Activated T-cell treated with anti-CD3 and anti-CD28 coated beads, Interleukin-2, amount 50 U/mL, for 24 hours (primary cell): ENCODE measurements at regions not wholly inside any gene's neighbourhood (a gene's known extent, or its start where the extent isn't known, plus 50 kb on each side); places are given as distances from the start of the nearest gene placed in this dataset.

Source experiments
- DNase-seq: peaks from one replicate; pipeline ENCODE4 v3.0.0-alpha.2; 2020
- H3K27ac Mint-ChIP-seq: 2 replicates; pipeline ENCODE4 v1.8.0; 2020; ENCODE audit warnings: mild to moderate bottlenecking, mixed read lengths
- H3K27me3 Mint-ChIP-seq: 2 replicates; pipeline ENCODE4 v1.8.0; 2020; ENCODE audit warnings: mixed read lengths
- H3K36me3 Mint-ChIP-seq: 2 replicates; pipeline ENCODE4 v1.8.0; 2020; ENCODE audit warnings: low read depth, mixed read lengths
- H3K4me1 Mint-ChIP-seq: 2 replicates; pipeline ENCODE4 v1.8.0; 2020; ENCODE audit warnings: low read depth, mixed read lengths
- H3K4me3 Mint-ChIP-seq: 2 replicates; pipeline ENCODE4 v1.8.0; 2020; ENCODE audit warnings: mild to moderate bottlenecking, moderate library complexity, mixed read lengths
- H3K9me3 Mint-ChIP-seq: 2 replicates; pipeline ENCODE4 v1.8.0; 2020; ENCODE audit warnings: mixed read lengths

- DNase-seq = no peak
- H3K27ac Mint-ChIP-seq = no peak overlapping the region
- no peaks in the 10 kb centered on the region for H3K36me3 Mint-ChIP-seq
- H3K27me3 Mint-ChIP-seq = no peaks in the 10 kb centered on the region
- no peak overlapping the region for H3K4me3 Mint-ChIP-seq
- H3K4me1 Mint-ChIP-seq = no peaks in the 10 kb centered on the region
- peaks cover 4% of the 10 kb centered on the region for H3K9me3 Mint-ChIP-seq
Observed at GRCh38 chr13:34637138-34637537, 304.9 kb upstream of the NBEA start.

GRCh38 chr13:34637636-34638035 lies 304.4 kb upstream of the NBEA start:
- no peaks in the 10 kb centered on the region for H3K4me1 Mint-ChIP-seq
- H3K27me3 Mint-ChIP-seq = no peaks in the 10 kb centered on the region
- no peak overlapping the region for H3K27ac Mint-ChIP-seq
- no peaks in the 10 kb centered on the region for H3K36me3 Mint-ChIP-seq
- no peak for DNase-seq
- no peak overlapping the region for H3K4me3 Mint-ChIP-seq
- peaks cover 4% of the 10 kb centered on the region for H3K9me3 Mint-ChIP-seq

- H3K27me3 Mint-ChIP-seq = no peaks in the 10 kb centered on the region
- peaks cover 4% of the 10 kb centered on the region for H3K9me3 Mint-ChIP-seq
- no peak overlapping the region for H3K4me3 Mint-ChIP-seq
- no peak for DNase-seq
- H3K36me3 Mint-ChIP-seq = no peaks in the 10 kb centered on the region
- H3K27ac Mint-ChIP-seq = no peak overlapping the region
- no peaks in the 10 kb centered on the region for H3K4me1 Mint-ChIP-seq
Observed at GRCh38 chr13:34638897-34639296, 303.2 kb upstream of the NBEA start.

GRCh38 chr13:34640179-34640992 lies 301.7 kb upstream of the NBEA start:
- peaks cover 4% of the 10 kb centered on the region for H3K9me3 Mint-ChIP-seq
- no peaks in the 10 kb centered on the region for H3K4me1 Mint-ChIP-seq
- no peak for DNase-seq
- H3K27me3 Mint-ChIP-seq = no peaks in the 10 kb centered on the region
- no peak overlapping the region for H3K4me3 Mint-ChIP-seq
- no peak overlapping the region for H3K27ac Mint-ChIP-seq
- H3K36me3 Mint-ChIP-seq = no peaks in the 10 kb centered on the region

- Mint-ChIP-seq H3K4me3 (no peak overlapping the region), H3K9me3 (peaks cover 4% of the 10 kb centered on the region), H3K36me3 (no peaks in the 10 kb centered on the region), H3K27ac (no peak overlapping the region), H3K4me1 (no peaks in the 10 kb centered on the region), H3K27me3 (no peaks in the 10 kb centered on the region)
- DNase-seq = no peak
Observed at GRCh38 chr13:34640993-34641330, 301.1 kb upstream of the NBEA start.

GRCh38 chr13:34647379-34648150 lies 294.5 kb upstream of the NBEA start:
- no peak for DNase-seq
- no peaks in the 10 kb centered on the region for H3K27me3 Mint-ChIP-seq
- no peak overlapping the region for H3K4me3 Mint-ChIP-seq
- H3K27ac Mint-ChIP-seq = no peak overlapping the region
- no peaks in the 10 kb centered on the region for H3K36me3 Mint-ChIP-seq
- H3K4me1 Mint-ChIP-seq = no peaks in the 10 kb centered on the region
- no peaks in the 10 kb centered on the region for H3K9me3 Mint-ChIP-seq

GRCh38 chr13:34654203-34654602 lies 287.9 kb upstream of the NBEA start:
- Mint-ChIP-seq H3K36me3 (no peaks in the 10 kb centered on the region), H3K27me3 (no peaks in the 10 kb centered on the region), H3K4me1 (no peaks in the 10 kb centered on the region), H3K9me3 (peaks cover 3% of the 10 kb centered on the region), H3K27ac (no peak overlapping the region), H3K4me3 (no peak overlapping the region)
- no peak for DNase-seq

GRCh38 chr13:34654647-34655046 lies 287.4 kb upstream of the NBEA start:
- Mint-ChIP-seq H3K27ac (no peak overlapping the region), H3K4me3 (no peak overlapping the region), H3K9me3 (peaks cover 3% of the 10 kb centered on the region), H3K27me3 (no peaks in the 10 kb centered on the region), H3K4me1 (no peaks in the 10 kb centered on the region), H3K36me3 (no peaks in the 10 kb centered on the region)
- DNase-seq = no peak

GRCh38 chr13:34655554-34655953 lies 286.5 kb upstream of the NBEA start:
- H3K27ac Mint-ChIP-seq = no peak overlapping the region
- H3K36me3 Mint-ChIP-seq = no peaks in the 10 kb centered on the region
- peaks cover 3% of the 10 kb centered on the region for H3K9me3 Mint-ChIP-seq
- DNase-seq = no peak
- no peaks in the 10 kb centered on the region for H3K27me3 Mint-ChIP-seq
- no peaks in the 10 kb centered on the region for H3K4me1 Mint-ChIP-seq
- no peak overlapping the region for H3K4me3 Mint-ChIP-seq

- no peak for DNase-seq
- Mint-ChIP-seq H3K4me1 (no peaks in the 10 kb centered on the region), H3K36me3 (no peaks in the 10 kb centered on the region), H3K9me3 (peaks cover 3% of the 10 kb centered on the region), H3K27ac (no peak overlapping the region), H3K4me3 (no peak overlapping the region), H3K27me3 (no peaks in the 10 kb centered on the region)
Observed at GRCh38 chr13:34657716-34658115, 284.4 kb upstream of the NBEA start.

- Mint-ChIP-seq H3K4me1 (no peaks in the 10 kb centered on the region), H3K9me3 (no peaks in the 10 kb centered on the region), H3K36me3 (no peaks in the 10 kb centered on the region), H3K4me3 (no peak overlapping the region), H3K27ac (no peak overlapping the region), H3K27me3 (no peaks in the 10 kb centered on the region)
- no peak for DNase-seq
Observed at GRCh38 chr13:34667286-34668218, 274.5 kb upstream of the NBEA start.

- no peaks in the 10 kb centered on the region for H3K27me3 Mint-ChIP-seq
- H3K36me3 Mint-ChIP-seq = no peaks in the 10 kb centered on the region
- H3K9me3 Mint-ChIP-seq = no peaks in the 10 kb centered on the region
- no peaks in the 10 kb centered on the region for H3K4me1 Mint-ChIP-seq
- no peak overlapping the region for H3K27ac Mint-ChIP-seq
- DNase-seq = no peak
- no peak overlapping the region for H3K4me3 Mint-ChIP-seq
Observed at GRCh38 chr13:34671137-34671536, 270.9 kb upstream of the NBEA start.

GRCh38 chr13:34672631-34673030 lies 269.4 kb upstream of the NBEA start:
- no peak for DNase-seq
- Mint-ChIP-seq H3K36me3 (no peaks in the 10 kb centered on the region), H3K27ac (no peak overlapping the region), H3K4me3 (no peak overlapping the region), H3K4me1 (no peaks in the 10 kb centered on the region), H3K27me3 (no peaks in the 10 kb centered on the region), H3K9me3 (no peaks in the 10 kb centered on the region)

GRCh38 chr13:34675626-34676025 lies 266.4 kb upstream of the NBEA start:
- Mint-ChIP-seq H3K36me3 (no peaks in the 10 kb centered on the region), H3K9me3 (no peaks in the 10 kb centered on the region), H3K27me3 (no peaks in the 10 kb centered on the region), H3K27ac (no peak overlapping the region), H3K4me3 (no peak overlapping the region), H3K4me1 (no peaks in the 10 kb centered on the region)
- DNase-seq = no peak
